Thoracic aorta (tissue), 2 donors: ENCODE measurements at regions not wholly inside any gene's neighbourhood (a gene's known extent, or its start where the extent isn't known, plus 50 kb on each side); places are given as distances from the start of the nearest gene placed in this dataset.

Source experiments
- ATAC-seq: fragments of 150-250 bp; one replicate; pipeline ENCODE4 v1.8.0; 2017; ENCODE audit warnings: low read depth; ENCODE audit not compliant: insufficient number of reproducible peaks, low FRiP score
- DNase-seq: peaks from one replicate; pipeline ENCODE4 v3.0.0-alpha.2; 2020; ENCODE audit warnings: low spot score
- H3K27ac ChIP-seq, 2 donors: fragments of 200-600 bp; sonication (generic); 1 replicate in 1 of 2; 2 replicates in 1 of 2; pipeline ENCODE4 v1.5.1; 2016; ENCODE audit warnings: mild to moderate bottlenecking in 2 of 2, moderate library complexity in 2 of 2
- H3K27me3 ChIP-seq: fragments of 200-600 bp; sonication (generic); replicated peaks from 2 replicates; pipeline ENCODE4 v1.6.0; 2016; ENCODE audit warnings: mild to moderate bottlenecking; ENCODE audit not compliant: insufficient read depth
- H3K36me3 ChIP-seq: fragments of 200-600 bp; sonication (generic); one replicate; pipeline ENCODE4 v1.5.1; 2016
- H3K4me1 ChIP-seq, 2 donors: fragments of 200-600 bp; sonication (generic); 1 replicate in 1 of 2; 2 replicates in 1 of 2; pipeline versions ENCODE4 v1.5.1 to v1.6.0; 2016; ENCODE audit warnings: low read depth in 2 of 2, mild to moderate bottlenecking in 1 of 2; ENCODE audit not compliant: control insufficient read depth in 1 of 2
- H3K4me3 ChIP-seq: fragments of 200-600 bp; sonication (generic); 2 replicates; pipeline ENCODE4 v1.5.1; 2016; ENCODE audit warnings: mild to moderate bottlenecking
- H3K9me3 ChIP-seq: fragments of 200-600 bp; sonication (generic); 2 replicates; pipeline ENCODE4 v1.5.1; 2016
- TF ChIP-seq, protein P1 (sequence below): fragments of 200-600 bp; sonication (generic); IDR thresholded peaks from one replicate; pipeline ENCODE4 v1.5.1; 2019; ENCODE audit warnings: antibody characterized with exemption

DNA sequence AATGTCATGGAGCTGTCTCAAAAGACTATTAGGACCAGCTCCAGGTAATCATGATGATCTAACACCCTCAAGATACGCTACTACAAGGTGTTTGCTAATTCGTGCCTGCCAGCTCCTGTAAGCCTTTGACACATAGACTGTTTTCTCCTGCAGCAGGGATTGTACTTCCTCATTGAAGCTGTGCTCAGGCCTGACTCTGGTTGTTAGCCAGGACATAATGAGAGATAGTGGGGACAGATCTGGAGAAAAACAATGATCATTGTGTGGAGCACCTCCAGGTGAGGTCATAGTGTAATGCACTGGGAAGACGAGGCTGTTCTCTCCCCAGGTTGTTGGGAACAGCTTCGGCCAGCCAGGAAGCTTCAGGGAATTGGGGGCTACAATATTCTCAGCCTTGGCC is 94.6 kb downstream of the SETD4 start:
- Histone ChIP-seq H3K9me3 (no peaks in the 10 kb centered on the region), H3K27me3 (no peaks in the 10 kb centered on the region), H3K4me3 (no peak overlapping the region), H3K4me1 (no peaks in the 10 kb centered on the region), H3K36me3 (no peaks in the 10 kb centered on the region), H3K27ac (no peak overlapping the region)
- DNase-seq (no peak), ATAC-seq (no peak)
- TF ChIP-seq, protein P1, sequence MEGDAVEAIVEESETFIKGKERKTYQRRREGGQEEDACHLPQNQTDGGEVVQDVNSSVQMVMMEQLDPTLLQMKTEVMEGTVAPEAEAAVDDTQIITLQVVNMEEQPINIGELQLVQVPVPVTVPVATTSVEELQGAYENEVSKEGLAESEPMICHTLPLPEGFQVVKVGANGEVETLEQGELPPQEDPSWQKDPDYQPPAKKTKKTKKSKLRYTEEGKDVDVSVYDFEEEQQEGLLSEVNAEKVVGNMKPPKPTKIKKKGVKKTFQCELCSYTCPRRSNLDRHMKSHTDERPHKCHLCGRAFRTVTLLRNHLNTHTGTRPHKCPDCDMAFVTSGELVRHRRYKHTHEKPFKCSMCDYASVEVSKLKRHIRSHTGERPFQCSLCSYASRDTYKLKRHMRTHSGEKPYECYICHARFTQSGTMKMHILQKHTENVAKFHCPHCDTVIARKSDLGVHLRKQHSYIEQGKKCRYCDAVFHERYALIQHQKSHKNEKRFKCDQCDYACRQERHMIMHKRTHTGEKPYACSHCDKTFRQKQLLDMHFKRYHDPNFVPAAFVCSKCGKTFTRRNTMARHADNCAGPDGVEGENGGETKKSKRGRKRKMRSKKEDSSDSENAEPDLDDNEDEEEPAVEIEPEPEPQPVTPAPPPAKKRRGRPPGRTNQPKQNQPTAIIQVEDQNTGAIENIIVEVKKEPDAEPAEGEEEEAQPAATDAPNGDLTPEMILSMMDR: no peak

DNA sequence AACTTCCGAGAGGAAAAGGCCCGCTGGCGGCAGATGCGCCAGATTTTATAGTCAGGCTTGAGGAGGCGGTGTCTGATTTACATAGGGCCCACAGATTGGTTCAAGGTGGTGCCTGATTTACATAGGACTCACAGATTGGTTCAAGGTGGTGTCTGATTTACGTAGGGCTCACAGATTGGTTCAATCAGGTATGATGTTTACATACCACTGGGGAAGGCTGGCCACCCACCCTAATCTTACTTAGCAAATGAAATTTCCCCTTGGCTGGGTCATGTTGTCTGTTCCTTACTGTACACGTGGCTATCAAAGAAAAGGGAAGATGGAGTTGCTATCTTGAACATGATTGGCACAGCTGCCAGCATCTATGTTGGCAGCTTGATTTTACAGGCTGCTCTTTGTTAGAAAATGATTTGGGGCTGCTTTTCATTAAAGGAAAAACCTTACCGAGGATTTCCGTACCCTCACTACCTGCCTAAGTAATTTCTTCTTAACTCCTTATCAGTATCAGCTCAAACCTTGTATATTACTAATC is 96.3 kb downstream of the SETD4 start:
- DNase-seq (no peak), ATAC-seq (no peak)
- Histone ChIP-seq H3K4me1 (no peaks in the 10 kb centered on the region), H3K36me3 (no peaks in the 10 kb centered on the region), H3K9me3 (no peaks in the 10 kb centered on the region), H3K27me3 (no peaks in the 10 kb centered on the region), H3K27ac (no peak overlapping the region), H3K4me3 (no peak overlapping the region)
- TF ChIP-seq, protein P1: no peak

DNA sequence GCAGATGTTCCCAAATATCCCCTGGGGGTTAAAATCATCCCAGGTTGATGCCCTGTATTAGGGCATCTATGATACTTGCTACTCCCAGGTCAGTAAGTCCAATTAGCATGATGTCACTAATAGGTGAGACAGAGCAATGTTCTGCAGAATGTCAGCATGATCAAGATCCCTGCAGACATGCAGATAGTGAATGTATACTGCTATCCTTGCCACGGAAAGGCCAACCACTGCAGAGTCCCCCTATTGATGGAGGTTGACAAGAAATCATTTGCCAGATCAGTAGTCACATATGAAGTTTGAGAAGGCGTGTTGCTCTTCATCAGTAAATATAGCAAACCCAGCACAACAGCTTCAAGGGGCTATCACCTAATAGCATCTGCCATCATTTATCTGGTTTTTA is 97.4 kb downstream of the SETD4 start:
- TF ChIP-seq, protein P1: no peak
- no peaks in the 10 kb centered on the region for H3K36me3 ChIP-seq
- no peak overlapping the region for H3K27ac ChIP-seq
- H3K27me3 ChIP-seq: no peaks in the 10 kb centered on the region
- ATAC-seq: no peak
- DNase-seq: no peak
- H3K4me3 ChIP-seq: no peak overlapping the region
- H3K9me3 ChIP-seq: no peaks in the 10 kb centered on the region
- no peaks in the 10 kb centered on the region for H3K4me1 ChIP-seq

DNA sequence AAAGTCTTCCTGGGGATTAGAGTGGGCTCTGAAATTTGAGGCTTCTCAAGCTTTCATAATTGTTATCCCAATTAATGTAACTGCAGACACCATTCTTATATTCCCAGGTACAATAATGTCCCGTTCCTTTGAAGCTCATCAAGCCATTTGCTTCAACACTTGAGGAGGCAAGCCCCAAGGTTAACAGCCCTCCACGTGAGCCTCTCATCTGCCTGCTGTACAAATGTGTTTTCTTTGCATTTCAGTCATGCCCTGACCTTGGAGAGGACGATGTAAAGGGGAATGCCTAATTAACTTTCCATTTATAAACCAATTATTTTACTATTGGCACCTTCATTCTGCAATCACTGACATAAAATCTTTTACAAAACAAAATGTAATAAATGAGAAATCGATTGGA is 106.3 kb downstream of the SETD4 start:
- Histone ChIP-seq H3K9me3 (no peaks in the 10 kb centered on the region), H3K4me1 (no peaks in the 10 kb centered on the region), H3K27ac (no peak overlapping the region), H3K36me3 (no peaks in the 10 kb centered on the region), H3K4me3 (no peak overlapping the region), H3K27me3 (no peaks in the 10 kb centered on the region)
- DNase-seq (no peak), ATAC-seq (no peak)
- TF ChIP-seq, protein P1: no peak

DNA sequence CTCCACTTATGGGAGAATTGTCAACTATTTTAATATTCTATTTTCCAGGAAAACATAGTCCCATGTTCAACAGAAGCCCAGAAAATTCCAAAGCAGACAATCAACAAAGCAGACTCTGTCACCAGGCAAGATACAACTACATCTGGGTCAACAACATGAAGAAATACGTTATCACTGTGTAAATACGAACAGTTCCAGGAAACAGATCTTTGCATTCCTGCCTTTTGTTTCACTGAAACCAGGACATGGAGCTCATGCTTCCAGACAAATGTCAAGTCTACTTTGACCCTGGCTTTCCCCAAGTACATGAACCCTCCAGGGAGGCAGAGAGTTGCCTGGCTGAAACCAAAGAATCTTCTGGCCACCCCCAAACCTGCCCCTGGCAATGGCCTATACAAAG is 106.7 kb downstream of the SETD4 start:
- Histone ChIP-seq H3K27ac (no peak overlapping the region), H3K4me3 (no peak overlapping the region), H3K36me3 (no peaks in the 10 kb centered on the region), H3K4me1 (no peaks in the 10 kb centered on the region), H3K9me3 (no peaks in the 10 kb centered on the region), H3K27me3 (no peaks in the 10 kb centered on the region)
- DNase-seq: no peak
- TF ChIP-seq, protein P1: no peak
- ATAC-seq: no peak
